ENCODE measurements at regions not wholly inside any gene's neighbourhood (a gene's known extent, or its start where the extent isn't known, plus 50 kb on each side); places are given as distances from the start of the nearest gene placed in this dataset.

DNA sequence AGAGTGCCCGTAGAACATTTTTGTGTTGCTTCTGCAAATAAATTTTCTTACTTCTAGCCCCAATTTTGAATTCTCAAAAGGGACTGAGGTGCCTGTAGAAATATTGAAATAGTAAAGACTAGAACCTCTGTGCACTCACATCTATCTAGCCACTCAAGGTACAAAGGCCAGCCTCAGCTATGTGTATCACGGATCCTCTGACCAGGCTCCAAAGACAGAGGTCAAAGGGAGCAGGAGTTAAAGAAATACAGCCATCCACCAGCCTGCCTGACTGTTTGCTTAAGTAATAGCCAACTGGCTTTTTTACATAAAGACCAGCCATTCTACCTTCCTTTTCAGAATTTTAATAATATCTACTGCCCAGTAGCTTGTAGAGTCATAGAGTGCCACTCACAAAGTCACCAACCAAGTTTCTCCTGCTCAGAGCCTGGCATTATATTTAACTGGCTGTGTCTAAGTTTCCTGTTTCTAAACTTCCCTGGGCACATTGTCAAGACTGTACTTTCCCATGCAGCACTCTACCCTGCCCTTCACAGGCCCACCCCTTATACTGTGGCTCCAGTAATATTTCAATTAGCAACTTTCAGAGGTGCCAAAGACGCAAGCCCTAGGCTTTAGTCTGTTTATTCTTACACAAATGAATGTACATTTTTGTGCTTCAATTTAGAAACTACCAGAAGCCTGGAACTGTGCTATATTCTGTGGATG is 338.3 kb upstream of the NT5C1B start:
- no peak for DNase-seq (ENCODE audit: low read depth)

DNA sequence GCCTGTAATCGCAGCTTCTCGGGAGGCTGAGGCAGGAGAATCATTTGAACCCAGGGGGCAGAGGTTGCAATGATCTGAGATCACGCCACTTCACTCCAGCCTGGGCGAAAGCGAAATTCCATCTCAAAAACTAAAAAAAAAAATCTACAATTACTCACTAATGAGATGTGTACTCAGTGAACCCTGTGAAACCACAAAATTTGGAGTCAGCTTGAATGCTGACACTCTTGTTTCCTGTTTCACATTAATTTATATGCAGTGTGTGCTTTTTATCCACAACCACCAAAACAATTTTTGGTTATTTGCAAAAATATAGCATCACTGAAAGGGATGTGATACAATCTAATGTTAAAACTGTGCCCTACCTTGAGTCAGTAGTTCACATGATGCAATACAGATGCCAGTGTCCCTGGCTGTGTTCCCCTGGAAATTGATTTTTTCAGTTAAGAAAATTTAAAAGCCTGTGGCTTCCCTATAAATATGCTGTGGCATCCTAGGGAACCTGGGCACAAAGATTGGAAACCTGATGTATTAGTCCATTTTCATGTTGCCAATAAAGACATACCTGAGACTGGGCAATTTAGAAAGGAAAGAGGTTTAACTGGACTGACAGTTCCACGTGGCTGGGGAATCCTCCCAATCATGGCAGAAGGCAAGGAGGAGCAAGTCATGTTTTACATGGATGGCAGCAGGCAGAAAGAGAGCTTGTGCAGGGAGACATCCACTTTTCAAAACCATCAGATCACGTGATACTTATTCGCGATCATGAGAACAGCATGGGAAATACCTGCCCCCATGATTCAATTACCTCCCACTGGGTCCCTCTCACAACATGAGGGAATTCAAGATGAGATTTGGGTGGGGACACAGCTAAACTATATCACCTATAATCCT is 337.5 kb upstream of the NT5C1B start:
- no peak for DNase-seq (ENCODE audit: low read depth)

DNA sequence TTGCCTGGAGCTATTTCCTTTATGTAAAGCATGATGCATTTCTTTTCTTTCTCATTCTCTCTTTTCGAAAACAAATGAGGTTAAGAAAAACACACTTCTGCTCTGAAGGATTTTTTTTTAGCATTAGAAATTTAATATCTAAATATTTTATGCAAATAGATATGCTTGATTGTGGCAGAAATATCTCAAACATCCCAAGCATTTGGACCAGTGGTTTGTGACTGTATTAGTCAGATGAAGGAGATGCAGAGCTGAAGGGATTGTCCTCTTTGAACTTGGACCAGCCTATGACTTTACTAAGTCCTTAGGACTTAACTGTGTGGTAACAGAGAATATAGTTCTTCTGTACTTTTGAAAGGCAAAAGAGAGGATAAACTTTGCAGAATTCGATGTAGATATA is 335.9 kb upstream of the NT5C1B start:
- no peak for DNase-seq (ENCODE audit: low read depth)

DNA sequence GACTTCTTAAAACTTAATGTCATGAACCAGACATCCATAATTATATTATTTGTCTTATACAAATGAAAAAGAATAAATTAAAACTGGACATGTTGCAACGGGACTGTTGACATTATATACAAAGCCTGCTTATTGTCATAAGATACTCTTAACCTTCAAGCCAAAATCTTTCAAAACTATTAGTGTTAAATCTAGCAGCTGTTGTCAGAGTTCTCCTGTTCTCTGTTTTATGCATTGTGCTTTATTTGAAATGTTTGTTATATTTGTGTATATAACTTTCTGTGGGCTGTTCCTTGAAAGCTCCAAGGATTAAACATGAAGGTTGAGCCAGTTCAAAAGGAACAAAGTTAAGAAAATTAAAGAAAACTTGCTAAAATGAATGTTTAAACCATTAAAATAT is 335.5 kb upstream of the NT5C1B start:
- DNase-seq (ENCODE audit: low read depth) = no peak

DNA sequence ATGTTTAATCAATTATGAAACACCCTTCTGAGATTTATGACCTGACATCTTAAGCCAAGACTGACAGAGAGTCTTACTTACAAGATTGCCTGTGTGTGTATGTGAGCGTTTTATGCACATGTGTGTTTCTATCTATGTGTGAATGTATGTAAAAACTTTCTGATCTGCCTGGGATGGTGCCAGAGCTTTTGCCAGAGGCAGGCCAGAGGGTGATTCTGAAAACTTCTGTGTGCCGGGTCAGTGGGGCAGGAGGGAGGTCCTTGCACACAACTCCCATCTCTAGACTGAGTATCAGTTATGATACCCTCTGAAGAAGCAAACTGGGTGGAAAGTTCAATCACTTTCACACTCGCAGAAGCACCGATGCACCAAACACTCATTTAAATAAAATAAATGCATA is 335.0 kb upstream of the NT5C1B start:
- DNase-seq (ENCODE audit: low read depth) = no peak

DNA sequence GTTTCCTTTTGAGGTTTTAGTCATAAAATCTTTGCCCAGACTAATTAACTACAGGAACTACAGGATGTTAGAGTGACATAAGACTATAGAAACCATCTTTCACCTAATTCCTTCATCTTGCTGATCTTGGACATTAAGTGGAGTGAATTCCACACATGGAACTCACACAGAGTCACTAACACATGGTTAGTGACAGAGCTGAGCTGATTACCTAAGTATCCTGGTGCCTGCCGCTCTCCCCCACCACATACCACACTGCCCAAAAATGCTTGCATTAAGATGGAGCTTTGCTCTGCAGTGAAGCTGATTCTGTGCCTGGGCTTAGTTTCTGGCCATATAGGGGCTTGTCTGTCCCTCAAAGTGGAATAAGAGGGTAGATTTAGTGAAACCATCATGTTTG is 332.9 kb upstream of the NT5C1B start:
- DNase-seq (ENCODE audit: low read depth) = no peak

DNA sequence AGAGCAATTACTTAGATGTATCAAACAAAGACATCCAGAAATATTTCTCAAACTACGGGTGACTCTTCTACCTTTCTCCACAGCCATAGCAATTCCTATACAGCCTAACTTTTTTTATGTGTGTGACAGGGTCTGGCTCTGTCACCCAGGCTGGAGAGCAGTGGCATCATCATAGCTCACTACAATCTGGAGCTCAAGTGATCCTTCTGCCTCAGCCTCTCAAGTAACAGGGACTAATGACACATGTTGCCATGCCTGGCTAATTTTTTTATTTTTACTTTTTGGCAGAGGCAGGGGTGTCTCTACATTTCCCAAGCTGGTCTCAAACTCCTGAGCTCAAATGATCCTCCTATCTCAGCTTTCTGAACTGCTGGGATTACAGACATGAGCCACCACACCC is 328.9 kb upstream of the NT5C1B start:
- no peak for DNase-seq (ENCODE audit: low read depth)

DNA sequence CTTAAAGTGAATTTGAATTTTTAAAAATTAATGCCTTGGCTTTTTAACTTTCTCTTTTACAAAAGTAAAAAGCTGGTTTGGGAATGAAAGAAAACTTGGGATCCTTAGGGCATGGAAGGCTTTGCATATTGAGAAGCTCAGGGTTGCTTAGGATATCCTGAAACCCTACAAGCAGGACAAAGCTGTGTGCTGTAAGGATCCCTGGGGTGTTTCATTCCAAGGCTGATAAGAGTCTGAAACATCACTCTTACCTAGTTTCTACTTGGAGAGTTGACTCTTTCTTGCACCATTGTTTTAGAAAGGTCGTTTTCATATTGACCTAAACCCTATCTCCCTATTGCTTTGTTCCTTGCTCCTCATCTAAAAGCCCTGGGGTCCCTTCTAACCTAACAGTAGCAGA is 325.9 kb upstream of the NT5C1B start:
- DNase-seq (ENCODE audit: low read depth) = no peak

DNA sequence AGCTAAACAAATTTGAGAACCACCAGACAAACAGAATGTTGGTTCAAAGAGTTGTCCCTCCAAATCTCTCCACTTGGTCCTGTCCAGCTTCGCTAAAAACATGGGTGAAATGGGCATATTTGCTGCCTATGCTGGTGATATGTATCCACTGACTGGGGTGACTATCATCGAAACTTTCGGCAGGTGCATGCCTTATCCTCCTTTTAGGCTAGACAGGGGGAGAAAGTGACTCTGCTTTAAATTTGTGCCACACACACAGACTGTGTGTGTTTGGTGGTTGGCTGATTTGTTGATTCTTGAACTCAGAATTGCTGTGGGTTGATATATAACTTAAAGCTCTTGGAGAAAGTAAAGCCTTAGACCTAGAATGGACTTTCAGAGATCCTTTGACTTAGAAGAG is 324.1 kb upstream of the NT5C1B start:
- DNase-seq (ENCODE audit: low read depth) = no peak

DNA sequence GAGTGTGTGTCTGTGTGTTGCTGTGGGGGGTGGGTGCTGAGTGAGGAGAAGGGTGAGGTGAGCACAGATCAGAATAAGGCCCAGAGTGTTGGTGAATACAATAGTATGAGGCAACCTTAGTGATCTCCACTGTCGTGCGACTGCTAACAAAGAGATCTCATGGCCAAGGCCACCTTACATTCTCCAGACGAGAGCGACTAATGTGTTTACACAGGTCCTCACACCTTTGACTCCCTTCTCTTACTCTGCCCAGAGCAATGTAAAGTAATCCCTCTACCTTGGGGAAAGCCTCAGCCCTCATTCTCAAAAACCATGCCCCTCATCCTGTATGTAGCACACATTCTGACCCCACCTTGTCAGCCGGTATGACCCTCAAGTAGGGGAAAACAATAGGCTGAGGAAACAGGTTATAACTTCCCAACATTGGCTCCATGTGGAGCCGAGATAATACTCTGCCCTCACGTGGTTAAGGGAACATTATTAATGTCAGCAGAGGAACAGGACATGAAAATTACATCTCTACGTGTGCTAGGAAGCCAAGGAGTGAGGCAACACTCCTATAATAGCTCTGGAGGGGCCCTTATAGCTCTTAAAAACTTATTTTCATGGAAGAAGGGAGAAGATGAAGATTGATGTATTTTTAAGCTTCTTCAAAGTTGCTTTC is 323.0 kb upstream of the NT5C1B start:
- DNase-seq (ENCODE audit: low read depth) = no peak

DNA sequence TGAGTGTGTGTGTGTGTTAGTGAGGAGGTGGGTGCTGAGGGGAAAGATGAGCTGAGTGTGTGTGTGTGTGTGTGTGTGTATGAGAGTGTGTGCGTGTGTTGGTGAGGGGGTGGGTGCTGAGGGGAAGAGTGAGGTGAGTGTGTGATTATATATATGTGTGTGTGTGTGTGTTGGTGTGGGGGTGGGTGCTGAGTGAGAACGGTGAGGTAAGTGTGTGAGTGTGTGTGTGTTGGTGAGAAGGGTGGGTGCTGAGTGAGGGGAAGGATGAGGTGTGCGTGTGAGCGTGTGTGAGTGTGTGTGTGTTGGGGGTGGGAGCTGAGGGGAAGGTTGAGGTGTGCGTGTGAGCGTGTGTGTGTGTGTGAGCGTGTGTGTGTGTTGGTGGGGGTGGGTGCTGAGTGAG is 322.0 kb upstream of the NT5C1B start:
- no peak for DNase-seq (ENCODE audit: low read depth)

DNA sequence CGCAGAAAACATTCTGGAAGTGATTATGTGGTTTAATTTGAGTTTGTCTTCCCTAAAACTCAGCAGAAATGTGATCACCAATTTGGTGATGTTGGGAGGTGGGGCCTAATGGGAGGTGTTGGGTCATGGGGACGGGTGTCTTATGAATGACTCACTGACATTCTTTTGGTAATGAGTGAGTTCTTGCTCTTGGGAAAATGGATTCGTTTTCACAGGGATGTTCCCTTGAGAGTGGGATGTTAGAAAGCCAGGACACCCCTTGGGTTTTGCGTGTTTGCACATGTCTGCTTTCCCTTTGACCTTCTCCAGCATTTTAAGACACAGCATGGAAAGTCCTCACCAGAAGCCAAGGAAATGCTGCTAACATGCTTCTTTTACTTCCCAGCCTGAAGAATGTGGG is 321.5 kb upstream of the NT5C1B start:
- no peak for DNase-seq (ENCODE audit: low read depth)

DNA sequence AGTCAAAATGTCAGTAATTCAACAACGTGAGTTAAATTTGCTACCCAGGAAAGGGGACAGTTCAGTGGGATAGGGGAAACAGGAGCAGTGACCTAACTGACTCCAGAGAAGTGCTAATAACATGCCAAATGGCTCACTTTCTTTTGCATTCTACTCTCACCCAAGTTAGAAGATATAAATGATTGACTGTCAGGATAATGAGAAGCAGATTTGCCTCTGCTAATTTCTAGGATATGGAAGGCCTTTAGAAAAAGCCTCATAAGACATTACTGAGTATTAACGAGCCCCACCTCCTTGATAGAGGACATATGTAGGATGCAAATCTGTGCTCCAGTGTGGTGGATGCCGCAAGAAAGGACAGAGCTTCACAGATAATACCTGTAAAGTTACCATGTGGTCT is 318.6 kb upstream of the NT5C1B start:
- no peak for DNase-seq (ENCODE audit: low read depth)

DNA sequence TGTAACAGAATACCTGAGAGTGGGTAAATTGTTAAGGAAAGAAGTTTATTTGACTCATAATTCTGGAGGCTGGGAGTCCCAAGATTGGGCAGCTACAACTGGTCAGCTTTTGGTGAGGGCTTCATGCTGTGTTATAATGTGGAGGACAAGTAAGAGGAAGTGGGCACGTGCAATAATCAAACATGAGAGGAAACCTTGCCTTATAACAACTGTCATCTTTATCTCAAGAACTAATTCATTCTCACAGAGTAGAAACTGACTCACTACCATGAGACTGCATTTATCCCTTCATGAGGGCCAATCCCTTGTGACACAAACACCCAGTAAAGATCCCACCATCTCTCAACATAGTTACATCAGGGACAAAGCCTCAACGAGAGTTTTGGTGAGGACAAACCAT is 318.1 kb upstream of the NT5C1B start:
- DNase-seq (ENCODE audit: low read depth) = no peak

DNA sequence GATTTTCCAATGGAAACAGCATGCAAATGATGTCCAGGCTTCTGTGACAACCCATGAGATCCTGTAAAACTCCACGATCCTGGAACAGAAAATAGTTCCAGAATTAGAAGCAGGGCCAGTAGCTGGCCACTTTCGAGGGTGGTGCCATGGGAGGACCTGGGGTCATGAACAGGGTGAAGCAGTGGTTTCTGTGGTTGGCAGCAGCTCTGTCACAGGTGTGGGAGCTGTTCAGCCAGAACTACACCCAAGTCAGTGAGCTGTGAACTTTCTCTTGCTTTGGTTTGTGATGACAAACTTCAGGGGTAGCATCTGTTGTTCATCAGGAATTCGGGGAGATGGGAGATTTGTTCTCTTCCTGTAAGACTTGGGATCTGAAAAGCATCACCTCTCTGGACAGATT is 314.4 kb upstream of the NT5C1B start:
- no peak for DNase-seq (ENCODE audit: low read depth)

DNA sequence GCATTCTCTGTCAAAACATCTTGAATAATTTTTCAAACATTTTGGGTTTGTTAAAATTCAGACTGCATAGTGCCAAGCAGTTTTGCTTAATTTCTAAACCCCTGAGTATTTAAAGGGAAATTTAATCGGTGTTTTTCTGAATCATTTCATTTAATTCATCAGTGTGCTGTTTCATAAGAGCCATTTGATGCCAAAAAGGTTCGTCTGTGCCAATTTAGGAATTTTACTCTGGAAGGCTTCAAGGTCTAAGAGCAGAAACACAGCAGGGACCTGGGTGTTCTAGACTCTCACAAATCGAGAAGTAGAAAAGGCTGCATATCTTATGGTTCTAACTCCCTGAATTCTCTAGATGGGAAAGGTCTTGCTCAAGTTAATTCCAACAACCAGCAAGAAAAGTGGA is 311.9 kb upstream of the NT5C1B start:
- DNase-seq (ENCODE audit: low read depth) = no peak

DNA sequence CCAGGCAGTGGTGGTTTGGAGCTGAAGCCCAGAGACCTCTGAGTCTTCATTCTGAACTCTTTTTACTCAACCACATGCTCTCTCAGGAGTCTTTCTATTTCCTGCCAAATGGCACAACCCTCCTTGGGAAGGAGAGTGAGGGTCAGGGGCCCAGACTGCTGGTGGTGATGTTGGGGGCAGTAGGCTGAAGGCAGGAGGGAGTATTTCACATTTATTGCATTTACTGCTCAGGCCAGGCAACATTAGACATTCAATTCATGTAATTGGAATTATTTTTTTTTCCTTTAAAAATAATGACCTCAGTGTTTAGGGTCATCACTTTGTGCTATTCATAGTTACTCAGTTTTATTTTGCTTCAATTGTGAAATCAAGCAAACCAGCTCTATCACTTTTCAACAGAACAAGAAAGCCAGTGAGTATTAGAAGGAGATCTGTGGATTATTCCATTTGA is 311.3 kb upstream of the NT5C1B start:
- DNase-seq (ENCODE audit: low read depth) = no peak

DNA sequence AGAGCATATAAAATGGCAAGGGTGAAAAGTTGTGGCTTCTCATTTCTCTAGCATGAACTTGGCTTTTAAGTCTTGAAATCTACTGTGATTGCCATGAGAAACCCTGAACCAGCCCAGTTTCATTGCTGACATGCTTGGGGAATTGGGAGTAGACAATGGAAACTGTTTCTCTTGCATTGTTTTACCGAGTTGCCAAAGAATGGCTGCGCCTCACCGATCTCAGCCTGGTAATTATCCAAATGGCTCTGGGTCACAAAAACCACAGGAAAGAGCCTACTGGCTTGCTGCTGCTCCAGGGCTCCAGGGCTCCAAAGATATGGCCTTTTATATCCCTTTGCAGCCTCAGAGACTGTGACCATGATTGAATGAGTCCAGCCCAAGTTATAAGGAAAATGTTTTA is 310.4 kb upstream of the NT5C1B start:
- DNase-seq (ENCODE audit: low read depth) = no peak

DNA sequence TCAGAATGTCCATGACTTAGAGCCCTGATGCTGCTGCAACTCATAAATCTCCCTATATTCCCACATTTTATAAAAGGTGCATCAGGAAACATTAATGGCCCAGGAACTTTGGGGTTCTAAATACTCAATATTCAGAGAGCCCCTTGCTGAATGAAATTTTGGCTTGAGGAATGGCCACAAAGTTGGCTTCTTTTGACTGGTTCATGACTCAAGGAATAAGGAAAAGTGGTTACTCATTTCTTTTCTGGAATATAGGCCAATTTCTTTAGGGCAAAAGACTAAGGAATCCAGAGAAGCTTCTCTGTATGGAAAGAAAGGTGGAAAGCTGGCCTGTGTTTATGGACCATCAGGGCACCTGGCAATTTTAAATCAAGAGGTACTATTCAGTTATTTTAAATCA is 308.9 kb upstream of the NT5C1B start:
- no peak for DNase-seq (ENCODE audit: low read depth)

DNA sequence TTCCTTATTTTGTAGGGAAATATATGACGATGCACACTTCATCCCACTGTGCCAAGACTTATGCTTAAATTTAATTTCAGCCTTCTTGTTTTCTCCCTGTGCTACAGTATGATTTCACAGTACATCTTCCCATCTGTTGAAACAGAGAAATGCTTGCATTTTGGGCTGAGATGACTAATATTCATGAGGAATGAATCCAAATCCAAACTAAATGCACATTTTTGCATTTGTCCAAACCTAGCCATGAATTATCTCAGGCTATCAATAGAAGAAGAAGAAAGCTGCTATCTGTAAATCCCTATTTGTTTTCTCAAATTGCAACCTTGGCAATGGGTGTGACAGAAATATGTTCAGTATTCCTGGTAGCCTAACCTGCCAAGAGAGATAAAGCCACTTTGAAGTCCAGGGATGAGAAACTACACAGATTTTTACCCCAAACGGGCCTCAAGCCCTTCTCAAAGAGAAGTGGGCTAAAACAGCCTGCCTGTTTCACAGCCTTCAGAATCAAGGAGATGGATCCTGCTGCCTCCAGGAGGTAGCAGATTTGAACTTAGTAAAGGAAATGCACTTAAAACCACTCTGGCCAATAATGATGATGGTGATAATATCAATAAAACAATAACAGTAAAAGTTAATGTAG is 306.9 kb upstream of the NT5C1B start:
- DNase-seq (ENCODE audit: low read depth) = no peak

DNA sequence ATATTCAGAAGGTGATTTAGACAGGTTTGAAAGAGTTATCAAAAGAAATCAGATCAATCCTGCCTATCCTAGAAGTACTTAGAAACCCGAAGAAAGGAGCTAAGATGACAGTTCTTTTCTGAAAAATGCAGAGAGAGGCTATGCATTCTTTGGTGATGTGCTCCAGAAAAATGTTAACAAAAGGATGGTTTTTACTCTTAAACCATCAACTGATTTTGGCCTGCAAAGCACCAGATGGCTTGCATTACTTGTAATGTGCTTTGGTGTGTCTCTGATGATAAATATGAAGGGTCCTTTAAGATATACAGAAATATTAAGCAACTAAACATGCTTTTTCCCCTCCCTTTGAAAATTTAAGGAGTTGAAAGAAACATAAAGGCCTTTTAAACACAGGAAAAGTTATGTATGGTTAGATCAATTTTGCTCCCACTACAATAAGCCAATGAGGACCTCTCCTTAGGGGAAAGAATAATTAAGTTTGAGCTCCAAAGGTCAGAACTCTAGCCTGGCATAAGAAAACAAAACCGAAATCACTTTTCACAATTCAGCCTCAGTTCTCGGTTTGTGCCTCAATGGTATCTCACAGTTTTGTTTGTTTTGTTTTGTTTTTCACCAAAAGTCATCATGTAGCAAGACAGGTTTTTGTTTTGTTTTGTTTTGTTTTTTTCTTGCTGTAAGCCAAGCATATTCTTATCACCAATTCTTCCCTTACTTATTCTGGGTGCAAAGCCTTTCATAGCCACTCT is 302.4 kb upstream of the NT5C1B start:
- no peak for DNase-seq (ENCODE audit: low read depth)
